Mucosa of descending colon (tissue), 3 donors: ENCODE measurements at regions not wholly inside any gene's neighbourhood (a gene's known extent, or its start where the extent isn't known, plus 50 kb on each side); places are given as distances from the start of the nearest gene placed in this dataset.

ENCODE experiments used
- ATAC-seq: fragments of 200-7000 bp; cut with Tn5 transposase; one replicate; pipeline ENCODE4 v1.9.1; 2020; ENCODE audit warnings: mild to moderate bottlenecking, moderate library complexity
- DNase-seq, 3 donors: peaks; one replicate each; pipeline ENCODE4 v3.0.0-alpha.2; 2020
- H3K36me3 ChIP-seq: fragments of 200-600 bp; one replicate; pipeline ENCODE4 v1.8.0; 2021; ENCODE audit warnings: low read depth, mild to moderate bottlenecking
- H3K4me1 ChIP-seq: fragments of 200-600 bp; one replicate; pipeline ENCODE4 v1.8.0; 2021; ENCODE audit warnings: low read depth, mild to moderate bottlenecking
- H3K4me3 ChIP-seq: fragments of 200-600 bp; one replicate; pipeline ENCODE4 v1.8.0; 2021; ENCODE audit warnings: mild to moderate bottlenecking
- H3K9me3 ChIP-seq: fragments of 200-600 bp; one replicate; pipeline ENCODE4 v1.8.0; 2021; ENCODE audit warnings: mild to moderate bottlenecking
- CTCF ChIP-seq: fragments of 200-600 bp; IDR thresholded peaks from one replicate; pipeline ENCODE4 v1.8.0; 2022; ENCODE audit warnings: antibody characterized with exemption, mild to moderate bottlenecking
- intact Hi-C, 2 donors: fragments of 100-400 bp; cut with DNase I in 1 of 2; cut with micrococcal nuclease in 1 of 2; formaldehyde crosslinking; loops; one replicate each; pipeline versions ENCODE4 v1.11.0 to v1.11.1; 2022; cut with DNase I, micrococcal nuclease
- donor health status: DM: no; HTN: no; CAD: no; lungs with moderate emphysema.
- donor health status: DM: no; HTN: no; CAD: no.
- donor health status: DM: no; HTN: yes; CAD: no.

DNA sequence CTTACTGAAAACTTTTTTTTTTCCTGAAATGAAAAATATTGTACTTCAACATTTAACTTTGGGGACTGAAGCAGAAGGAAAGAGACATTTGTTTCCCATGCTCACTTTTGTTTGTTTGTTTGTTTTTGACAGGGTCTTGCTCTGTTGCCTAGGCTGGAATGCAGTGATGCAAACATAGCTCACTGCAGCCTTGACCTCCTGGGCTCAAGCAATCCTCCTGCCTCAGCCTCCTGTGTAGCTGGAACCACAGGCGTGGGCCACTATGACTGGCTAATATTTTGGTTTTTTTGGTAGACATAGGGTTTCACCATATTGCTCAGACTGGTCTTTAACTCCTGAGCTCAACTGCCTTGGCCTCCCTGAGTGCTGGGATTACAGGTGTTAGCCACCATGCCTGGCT, 70.9 kb upstream of the SPTBN1 start:
- Histone ChIP-seq H3K4me1 (no peaks in the 10 kb centered on the region), H3K9me3 (no peaks in the 10 kb centered on the region), H3K36me3 (no peaks in the 10 kb centered on the region), H3K4me3 (no peak overlapping the region)
- DNase-seq (no peak), ATAC-seq (no peak)
- no peak for TF ChIP-seq CTCF
- intact Hi-C loops = no loop called here

DNA sequence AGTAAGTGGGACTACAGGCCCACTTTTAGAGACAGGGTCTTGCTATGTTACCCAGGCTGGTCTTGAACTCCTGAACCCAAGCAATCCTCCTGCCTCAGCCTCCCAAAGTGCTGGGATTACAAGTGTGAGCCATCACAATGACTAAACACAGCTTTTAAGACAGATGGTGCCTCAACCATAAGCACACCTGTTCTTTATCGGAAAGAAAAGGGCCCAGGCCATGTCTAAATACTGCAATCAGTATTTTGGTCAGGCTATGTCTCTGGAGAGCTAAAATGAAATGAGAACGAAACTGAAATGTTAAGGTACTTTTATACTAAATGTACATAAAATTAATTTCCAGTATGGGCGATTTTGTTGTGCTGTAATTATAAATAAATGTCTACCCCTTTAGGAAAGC, 69.5 kb upstream of the SPTBN1 start:
- no peak overlapping the region for H3K4me3 ChIP-seq
- intact Hi-C loops = no loop called here
- TF ChIP-seq CTCF = no peak
- H3K36me3 ChIP-seq = no peaks in the 10 kb centered on the region
- H3K9me3 ChIP-seq = no peaks in the 10 kb centered on the region
- H3K4me1 ChIP-seq = no peaks in the 10 kb centered on the region
- DNase-seq (no peak), ATAC-seq (no peak)

- no peaks in the 10 kb centered on the region for H3K4me1 ChIP-seq
- DNase-seq (peak in 1 of 3 donors; percentile 12), ATAC-seq (no peak)
- intact Hi-C loops = no loop called here
- no peaks in the 10 kb centered on the region for H3K36me3 ChIP-seq
- H3K9me3 ChIP-seq = no peaks in the 10 kb centered on the region
- H3K4me3 ChIP-seq = no peak overlapping the region
- no peak for TF ChIP-seq CTCF
Measured at GRCh38 chr2:54387059-54387991, 68.8 kb upstream of the SPTBN1 start.

DNA sequence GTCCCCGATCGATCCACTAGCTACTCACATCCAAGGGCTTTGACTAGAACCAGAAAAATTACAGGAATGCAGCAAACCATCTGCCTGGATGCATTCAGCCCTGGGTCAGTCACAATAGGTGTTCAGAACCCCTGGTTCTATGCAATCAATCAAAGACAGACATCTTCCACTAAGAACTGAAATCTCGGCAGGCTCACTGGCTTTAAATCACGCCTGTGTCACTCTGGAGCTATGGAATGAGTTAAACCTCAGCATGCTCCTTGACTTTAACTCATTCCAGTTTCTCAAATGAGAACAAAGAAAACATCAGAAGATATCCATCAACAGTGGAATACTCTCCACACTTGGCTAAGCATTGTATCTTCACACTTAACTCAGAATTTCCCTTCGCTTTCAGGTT, 68.1 kb upstream of the SPTBN1 start:
- Histone ChIP-seq H3K36me3 (no peaks in the 10 kb centered on the region), H3K9me3 (no peaks in the 10 kb centered on the region), H3K4me1 (no peaks in the 10 kb centered on the region), H3K4me3 (no peak overlapping the region)
- intact Hi-C loops = no loop called here
- DNase-seq (no peak), ATAC-seq (no peak)
- no peak for TF ChIP-seq CTCF

DNA sequence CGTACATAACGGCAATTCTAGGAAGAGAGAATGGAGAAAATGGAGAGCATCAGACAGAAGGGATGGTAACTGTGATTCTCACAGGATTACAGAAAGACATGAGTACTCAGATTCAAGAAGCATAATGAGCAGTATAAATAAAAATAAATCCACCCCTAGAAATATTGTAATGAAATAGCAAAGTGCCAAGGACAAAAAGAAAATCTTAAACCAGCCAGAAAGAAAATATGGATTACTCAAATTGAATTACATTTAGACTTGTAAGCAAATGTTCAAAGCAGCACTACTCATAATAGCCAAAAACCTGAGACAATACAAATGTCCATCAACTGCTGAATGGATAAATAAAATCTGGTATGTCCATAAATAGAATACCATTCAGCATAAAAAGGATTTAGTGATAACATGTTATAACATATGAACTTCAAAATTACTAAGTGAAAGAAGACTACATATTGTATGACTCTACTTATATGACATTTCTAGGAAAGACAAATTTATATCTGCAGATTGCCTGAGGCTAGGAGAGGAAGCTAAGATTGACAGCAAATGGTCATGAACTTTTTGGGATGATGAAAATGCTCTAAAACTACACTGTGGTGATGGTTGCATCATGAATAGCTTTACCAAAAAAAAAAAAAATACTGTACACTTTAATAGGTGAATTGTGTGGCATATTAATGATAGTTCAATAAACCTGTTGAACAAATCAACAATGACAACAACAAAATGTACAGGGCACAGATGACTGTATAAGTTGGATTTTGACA, 63.4 kb upstream of the SPTBN1 start:
- no peaks in the 10 kb centered on the region for H3K36me3 ChIP-seq
- no peak for DNase-seq
- H3K9me3 ChIP-seq = no peaks in the 10 kb centered on the region
- intact Hi-C loops = no loop called here
- H3K4me1 ChIP-seq = no peaks in the 10 kb centered on the region
- H3K4me3 ChIP-seq = no peak overlapping the region
- no peak for ATAC-seq
- TF ChIP-seq CTCF = no peak
